ENCODE measurements at regions not wholly inside any gene's neighbourhood (a gene's known extent, or its start where the extent isn't known, plus 50 kb on each side); places are given as distances from the start of the nearest gene placed in this dataset.

DNA sequence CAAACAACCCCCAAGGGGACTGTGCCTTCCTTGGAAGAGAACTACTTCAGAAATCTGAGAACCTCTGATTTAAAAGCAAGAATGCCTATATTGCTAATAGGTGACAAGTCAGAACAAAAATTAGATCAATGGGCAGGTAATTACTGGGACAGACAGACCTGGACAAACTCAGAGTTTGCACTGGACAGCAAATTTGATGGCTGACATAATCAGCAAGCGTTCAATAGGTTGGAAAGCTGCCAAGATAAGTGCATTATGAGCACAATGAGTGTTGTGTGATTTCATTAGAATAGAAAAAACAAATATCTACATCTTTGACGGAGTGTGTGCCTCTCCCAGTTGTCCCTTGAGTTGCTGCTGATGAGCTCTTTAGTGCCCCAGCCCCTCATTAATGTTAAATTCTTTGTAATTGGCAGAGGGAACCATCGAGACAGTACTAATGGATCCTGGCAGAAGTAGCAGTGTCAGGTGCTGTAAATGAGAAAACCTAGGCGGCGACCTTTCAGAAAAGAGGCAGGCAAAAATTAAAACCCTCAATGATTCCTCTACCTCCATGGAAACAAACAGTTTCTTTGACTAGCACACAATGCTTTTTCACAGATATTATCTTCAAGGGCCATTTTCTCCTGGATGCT, 116.5 kb upstream of the COL21A1 start:
- peaks cover 18% of the 10 kb centered on the region for H3K4me1 ChIP-seq
- H3K36me3 ChIP-seq: no peaks in the 10 kb centered on the region
- no peaks in the 10 kb centered on the region for H3K9me3 ChIP-seq
- TF ChIP-seq EP300 (IDR thresholded peaks at IDR 0.05): no peak
- TF ChIP-seq CTCF (IDR thresholded peaks at IDR 0.05): no peak
- no peak for TF ChIP-seq POLR2AphosphoS5 (IDR thresholded peaks at IDR 0.05)
- no peak for TF ChIP-seq POLR2A (IDR thresholded peaks at IDR 0.05)
- no peak overlapping the region for H3K4me3 ChIP-seq
- no peaks in the 10 kb centered on the region for H3K27me3 ChIP-seq
- H3K27ac ChIP-seq: no peak overlapping the region
- no peak for DNase-seq (ENCODE audit: low spot score in 2 of 2)
- 84% methylated on average over 5 of the region's 5 CpGs for WGBS

GRCh38 chr6:56361812-56362211, 114.4 kb upstream of the COL21A1 start:
- WGBS: 77% methylated on average over 4 of the region's 4 CpGs
- peaks cover 5% of the 10 kb centered on the region for H3K4me1 ChIP-seq
- no peaks in the 10 kb centered on the region for H3K9me3 ChIP-seq
- TF ChIP-seq POLR2AphosphoS5 (IDR thresholded peaks at IDR 0.05): no peak
- no peak for TF ChIP-seq CTCF (IDR thresholded peaks at IDR 0.05)
- TF ChIP-seq EP300 (IDR thresholded peaks at IDR 0.05): no peak
- TF ChIP-seq POLR2A (IDR thresholded peaks at IDR 0.05): no peak
- DNase-seq (ENCODE audit: low spot score in 2 of 2): no peak
- H3K4me3 ChIP-seq: no peak overlapping the region
- no peaks in the 10 kb centered on the region for H3K36me3 ChIP-seq
- H3K27me3 ChIP-seq: no peaks in the 10 kb centered on the region
- H3K27ac ChIP-seq: no peak overlapping the region

- peak in 1 of 2 donors; percentile 80 for DNase-seq (ENCODE audit: low spot score in 2 of 2)
- Histone ChIP-seq H3K36me3 (no peaks in the 10 kb centered on the region), H3K9me3 (no peaks in the 10 kb centered on the region), H3K4me1 (no peaks in the 10 kb centered on the region), H3K4me3 (no peak overlapping the region), H3K27me3 (no peaks in the 10 kb centered on the region), H3K27ac (no peak overlapping the region)
- peak; percentile 65 to 87 for TF ChIP-seq CTCF (IDR thresholded peaks at IDR 0.05)
- TF ChIP-seq POLR2A (IDR thresholded peaks at IDR 0.05): no peak
- TF ChIP-seq POLR2AphosphoS5 (IDR thresholded peaks at IDR 0.05): no peak
- 30% methylated on average over 9 of the region's 9 CpGs for WGBS
Measured at GRCh38 chr6:56359201-56359899, 112.0 kb upstream of the COL21A1 start.

GRCh38 chr6:56357616-56358373, 110.4 kb upstream of the COL21A1 start:
- no peak overlapping the region for H3K27ac ChIP-seq
- H3K36me3 ChIP-seq: no peaks in the 10 kb centered on the region
- TF ChIP-seq EP300 (IDR thresholded peaks at IDR 0.05) (no peak), POLR2AphosphoS5 (IDR thresholded peaks at IDR 0.05) (no peak)
- 62% methylated on average over 6 of the region's 6 CpGs for WGBS
- no peak for DNase-seq (ENCODE audit: low spot score in 2 of 2)
- H3K4me1 ChIP-seq: no peaks in the 10 kb centered on the region
- peaks cover 8% of the 10 kb centered on the region for H3K9me3 ChIP-seq
- no peak overlapping the region for H3K4me3 ChIP-seq
- H3K27me3 ChIP-seq: no peaks in the 10 kb centered on the region

DNA sequence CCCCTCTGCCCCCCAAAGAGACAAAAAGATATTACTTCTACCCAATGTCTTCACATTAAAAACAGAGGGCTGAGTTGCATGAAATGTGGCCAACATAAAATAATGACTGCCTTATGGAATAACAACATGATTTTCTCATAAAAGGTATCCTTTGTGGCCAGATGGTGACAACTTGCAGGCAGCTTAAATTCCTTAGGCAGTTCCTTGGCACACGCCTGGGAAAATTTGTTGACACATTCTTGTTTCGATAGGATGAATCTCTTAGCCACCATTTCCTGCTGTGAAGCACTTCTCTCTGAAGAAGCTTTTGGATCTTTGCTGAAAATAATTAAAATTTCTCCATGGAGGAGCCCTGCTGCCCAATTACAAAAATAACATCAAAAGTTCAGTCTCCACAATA, 109.0 kb upstream of the COL21A1 start:
- no peak overlapping the region for H3K27ac ChIP-seq
- H3K4me3 ChIP-seq: no peak overlapping the region
- no peaks in the 10 kb centered on the region for H3K27me3 ChIP-seq
- peaks cover 9% of the 10 kb centered on the region for H3K9me3 ChIP-seq
- H3K36me3 ChIP-seq: no peaks in the 10 kb centered on the region
- no peaks in the 10 kb centered on the region for H3K4me1 ChIP-seq
- WGBS: 34% methylated on average over 2 of the region's 2 CpGs
- TF ChIP-seq CTCF (IDR thresholded peaks at IDR 0.05) (no peak), POLR2AphosphoS5 (IDR thresholded peaks at IDR 0.05) (no peak), EP300 (IDR thresholded peaks at IDR 0.05) (no peak), POLR2A (IDR thresholded peaks at IDR 0.05) (no peak)
- no peak for DNase-seq (ENCODE audit: low spot score in 2 of 2)

Measured in suprapubic skin (tissue), 4 donors.